Uterus (tissue), 2 donors: ENCODE measurements at regions not wholly inside any gene's neighbourhood (a gene's known extent, or its start where the extent isn't known, plus 50 kb on each side); places are given as distances from the start of the nearest gene placed in this dataset.
"Not testable (repeated sequence)": the region's sequence is repeated elsewhere in the genome, so short reads cannot be mapped to it uniquely, and the experiment has no call there.

ENCODE experiments used
- POLR2A ChIP-seq, 2 donors: fragments of 450-650 bp; IDR thresholded peaks; one replicate each; pipeline ENCODE4 v1.6.1; 2016; ENCODE audit warnings: antibody characterized with exemption in 2 of 2, mild to moderate bottlenecking in 1 of 2, moderate library complexity in 1 of 2
- TF ChIP-seq, protein P1 (sequence below), 4 experiments: fragments of 200-600 bp in 2 of 4; fragments of 450-650 bp in 2 of 4; sonication (generic) in 2 of 4; IDR thresholded peaks; one replicate each; pipeline ENCODE4 v1.5.1; 2016 to 2019; ENCODE audit warnings: antibody characterized with exemption in 4 of 4, mild to moderate bottlenecking in 2 of 4, moderate library complexity in 1 of 4

DNA sequence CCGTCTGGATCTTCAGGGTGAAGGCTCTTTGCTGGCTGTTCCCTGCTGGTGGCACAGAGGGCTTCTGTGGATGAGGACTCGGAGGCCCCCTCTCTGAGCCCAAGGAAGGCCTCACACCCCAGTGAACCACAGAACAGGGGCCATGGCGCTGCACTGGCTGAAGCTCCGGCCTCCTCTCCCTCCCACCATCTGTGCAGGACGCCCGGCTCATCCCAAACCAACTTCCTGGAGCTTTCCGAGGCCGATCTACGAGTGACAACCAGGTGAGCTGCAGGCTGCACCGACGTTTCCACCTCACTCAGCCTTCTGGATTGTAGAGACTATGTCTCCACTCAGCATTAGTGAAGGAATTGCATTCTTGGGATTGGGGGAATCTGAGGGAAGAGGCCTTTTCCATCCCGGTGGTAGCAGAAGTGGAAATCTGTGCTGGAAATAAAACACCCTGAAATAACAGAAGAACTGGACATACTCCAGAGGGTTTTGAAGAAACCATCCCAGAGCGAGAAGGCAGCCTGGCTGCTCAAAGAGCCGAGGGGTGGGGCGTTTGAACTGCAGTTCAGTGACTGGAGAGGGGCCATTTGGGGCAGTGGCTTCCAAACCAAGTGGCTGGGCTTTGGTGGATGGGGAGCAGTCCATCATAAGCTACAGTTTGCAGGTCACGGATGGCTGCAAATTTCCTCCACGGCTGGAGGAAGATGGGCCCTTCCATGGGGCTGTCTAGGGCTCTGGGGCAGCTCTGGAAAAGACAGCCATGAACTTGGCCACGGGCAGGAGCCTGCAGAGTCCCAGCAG, 120.7 kb upstream of the ZNF469 start:
- TF ChIP-seq, protein P1, sequence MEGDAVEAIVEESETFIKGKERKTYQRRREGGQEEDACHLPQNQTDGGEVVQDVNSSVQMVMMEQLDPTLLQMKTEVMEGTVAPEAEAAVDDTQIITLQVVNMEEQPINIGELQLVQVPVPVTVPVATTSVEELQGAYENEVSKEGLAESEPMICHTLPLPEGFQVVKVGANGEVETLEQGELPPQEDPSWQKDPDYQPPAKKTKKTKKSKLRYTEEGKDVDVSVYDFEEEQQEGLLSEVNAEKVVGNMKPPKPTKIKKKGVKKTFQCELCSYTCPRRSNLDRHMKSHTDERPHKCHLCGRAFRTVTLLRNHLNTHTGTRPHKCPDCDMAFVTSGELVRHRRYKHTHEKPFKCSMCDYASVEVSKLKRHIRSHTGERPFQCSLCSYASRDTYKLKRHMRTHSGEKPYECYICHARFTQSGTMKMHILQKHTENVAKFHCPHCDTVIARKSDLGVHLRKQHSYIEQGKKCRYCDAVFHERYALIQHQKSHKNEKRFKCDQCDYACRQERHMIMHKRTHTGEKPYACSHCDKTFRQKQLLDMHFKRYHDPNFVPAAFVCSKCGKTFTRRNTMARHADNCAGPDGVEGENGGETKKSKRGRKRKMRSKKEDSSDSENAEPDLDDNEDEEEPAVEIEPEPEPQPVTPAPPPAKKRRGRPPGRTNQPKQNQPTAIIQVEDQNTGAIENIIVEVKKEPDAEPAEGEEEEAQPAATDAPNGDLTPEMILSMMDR (IDR thresholded peaks at IDR 0.05): not testable (repeated sequence)
- TF ChIP-seq POLR2A (IDR thresholded peaks at IDR 0.05): not testable (repeated sequence)
